LNCAP (cell line): ENCODE measurements at regions not wholly inside any gene's neighbourhood (a gene's known extent, or its start where the extent isn't known, plus 50 kb on each side); places are given as distances from the start of the nearest gene placed in this dataset.
A peak's percentile ranks its signal among the peaks of the same experiment; 100 is the strongest.

Source experiments
- CTCF ChIP-seq: fragments of 450-650 bp; IDR thresholded peaks from 2 replicates; pipeline ENCODE4 v1.5.1; 2017; ENCODE audit warnings: mild to moderate bottlenecking

GRCh38 chr11:127493330-127494022, 492.9 kb upstream of the KIRREL3 start:
- TF ChIP-seq CTCF = 0 out of 2 replicates have a peak, but pooled peaks have one; percentile 9

GRCh38 chr11:127492029-127492428, 491.5 kb upstream of the KIRREL3 start:
- no peak for TF ChIP-seq CTCF

- TF ChIP-seq CTCF = no peak
Observed at GRCh38 chr11:127491589-127491988, 491.0 kb upstream of the KIRREL3 start.

- TF ChIP-seq CTCF = no peak
Observed at GRCh38 chr11:127490896-127491295, 490.3 kb upstream of the KIRREL3 start.

- no peak for TF ChIP-seq CTCF
Observed at GRCh38 chr11:127485541-127485940, 485.0 kb upstream of the KIRREL3 start.

GRCh38 chr11:127481391-127481790, 480.8 kb upstream of the KIRREL3 start:
- TF ChIP-seq CTCF = no peak

GRCh38 chr11:127478826-127479225, 478.3 kb upstream of the KIRREL3 start:
- TF ChIP-seq CTCF = no peak

GRCh38 chr11:127474766-127475165, 474.2 kb upstream of the KIRREL3 start:
- no peak for TF ChIP-seq CTCF
